ENCODE measurements at regions not wholly inside any gene's neighbourhood (a gene's known extent, or its start where the extent isn't known, plus 50 kb on each side); places are given as distances from the start of the nearest gene placed in this dataset.
A peak's percentile ranks its signal among the peaks of the same experiment; 100 is the strongest.

DNA sequence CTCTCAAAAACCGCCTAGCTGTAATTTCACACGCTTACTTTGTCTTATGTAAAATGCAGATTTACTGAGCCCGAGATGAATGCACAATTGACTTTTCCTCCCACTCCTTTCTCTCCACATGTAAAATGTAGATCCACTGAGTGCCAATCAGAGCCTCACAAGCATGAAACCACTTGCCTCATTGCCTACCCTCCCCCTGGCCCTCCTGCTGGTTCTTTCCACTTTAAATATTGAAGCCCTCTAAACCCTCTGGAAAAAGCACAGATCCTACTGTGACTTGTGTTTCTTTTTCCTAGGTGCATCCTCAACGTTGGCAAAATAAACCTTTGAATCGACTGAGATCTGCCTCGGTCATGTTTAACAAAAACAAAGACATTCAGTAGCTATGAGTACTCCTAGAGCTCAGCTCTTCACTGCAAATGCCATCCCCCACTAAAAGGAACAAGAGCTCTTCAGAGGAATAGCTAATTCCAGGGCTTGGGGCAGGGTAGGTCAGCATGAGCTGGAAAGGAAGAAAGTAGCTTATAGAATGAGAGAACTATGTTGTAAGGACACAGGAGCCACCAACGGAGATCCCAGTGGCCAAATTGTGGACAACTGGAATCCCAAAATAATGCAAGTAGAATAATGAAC is 365.5 kb upstream of the RUNX1 start:
- no peak for DNase-seq

GRCh38 chr21:35414056-35414455 is 365.0 kb upstream of the RUNX1 start:
- DNase-seq: no peak

- DNase-seq: no peak
Observed at GRCh38 chr21:35412231-35412630, 363.1 kb upstream of the RUNX1 start.

DNA sequence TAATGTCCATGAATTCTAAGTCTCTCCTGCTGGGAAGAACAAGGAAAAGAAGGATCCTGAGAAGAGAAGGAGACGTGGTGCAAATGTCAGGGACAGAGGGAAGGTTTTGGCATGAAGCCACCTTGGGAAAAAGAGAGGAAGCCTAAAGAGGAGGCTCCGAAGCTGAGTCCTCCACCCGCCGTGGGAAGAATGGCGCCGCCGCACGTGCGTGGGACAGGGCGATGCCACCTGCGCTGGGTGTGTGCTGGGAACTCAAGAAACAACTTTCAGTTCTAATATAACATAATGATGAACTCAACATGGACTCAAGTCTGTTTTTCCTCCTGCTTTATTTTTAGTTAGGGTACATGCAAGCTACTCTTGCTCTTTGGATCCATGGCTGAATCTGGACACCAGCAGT is 362.3 kb upstream of the RUNX1 start:
- DNase-seq: no peak

GRCh38 chr21:35410656-35411055 is 361.6 kb upstream of the RUNX1 start:
- no peak for DNase-seq

DNA sequence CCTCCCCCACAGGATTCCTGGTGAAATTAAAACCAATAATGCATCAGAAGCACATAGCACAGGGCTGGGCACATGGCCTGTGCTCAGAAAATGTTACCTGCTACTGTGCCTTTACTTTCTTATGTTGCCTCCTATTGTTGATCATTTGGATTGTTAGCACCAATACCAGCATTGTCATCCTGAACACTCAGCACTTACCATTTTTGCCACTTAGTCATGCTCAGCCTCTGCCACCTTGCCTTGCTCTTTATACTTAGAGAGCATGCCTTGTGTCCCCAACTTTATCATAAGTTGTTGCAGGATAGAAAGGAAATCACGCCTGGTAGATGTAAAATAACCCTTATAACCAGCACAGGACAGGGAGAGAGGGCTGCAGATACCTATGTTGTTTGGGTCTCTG is 361.0 kb upstream of the RUNX1 start:
- no peak for DNase-seq

- no peak for DNase-seq
Observed at GRCh38 chr21:35408401-35408800, 359.3 kb upstream of the RUNX1 start.

- no peak for DNase-seq
Observed at GRCh38 chr21:35406635-35407034, 357.5 kb upstream of the RUNX1 start.

GRCh38 chr21:35405981-35406380 is 356.9 kb upstream of the RUNX1 start:
- no peak for DNase-seq

GRCh38 chr21:35404247-35404646 is 355.1 kb upstream of the RUNX1 start:
- no peak for DNase-seq

DNA sequence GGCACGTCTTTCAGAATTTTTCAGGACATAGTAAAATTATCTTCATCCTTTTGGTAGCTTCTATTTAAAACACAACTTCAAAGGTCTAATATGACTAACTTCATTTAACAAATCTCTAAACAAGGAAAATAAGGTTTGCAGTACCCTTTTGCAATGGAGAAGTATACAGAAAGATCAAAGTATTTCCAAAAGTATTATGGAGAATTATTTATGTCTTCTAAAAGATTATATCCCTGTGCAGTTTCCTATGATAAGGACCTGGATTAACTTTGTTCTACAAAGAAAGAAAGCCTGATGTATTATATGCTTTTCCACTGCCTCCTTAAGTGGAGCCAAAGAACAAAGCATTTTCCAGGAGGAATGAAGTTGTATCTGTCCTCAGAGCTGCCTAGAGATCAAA is 353.0 kb upstream of the RUNX1 start:
- DNase-seq: no peak

DNA sequence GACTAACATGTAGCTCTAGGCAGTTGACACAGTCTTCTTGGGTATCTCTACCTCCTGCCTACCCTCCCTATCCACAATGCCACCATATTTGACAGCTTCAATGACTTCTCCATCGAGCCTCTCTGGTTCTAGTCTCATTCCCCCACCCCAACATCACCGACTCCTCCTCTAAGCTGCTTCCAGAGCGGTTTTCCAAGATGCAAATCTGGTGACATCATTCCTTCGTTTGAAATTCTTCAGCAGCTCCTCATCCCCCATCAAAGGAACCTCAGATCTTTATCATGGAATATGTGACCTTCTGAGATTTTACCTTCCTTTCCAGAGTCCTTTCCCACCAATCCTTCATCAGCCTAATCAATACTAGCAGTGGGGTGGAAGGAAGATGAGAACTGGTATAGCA is 352.4 kb upstream of the RUNX1 start:
- DNase-seq: no peak

GRCh38 chr21:35400233-35400939 is 351.3 kb upstream of the RUNX1 start:
- peak; percentile 42 to 46 for DNase-seq

DNA sequence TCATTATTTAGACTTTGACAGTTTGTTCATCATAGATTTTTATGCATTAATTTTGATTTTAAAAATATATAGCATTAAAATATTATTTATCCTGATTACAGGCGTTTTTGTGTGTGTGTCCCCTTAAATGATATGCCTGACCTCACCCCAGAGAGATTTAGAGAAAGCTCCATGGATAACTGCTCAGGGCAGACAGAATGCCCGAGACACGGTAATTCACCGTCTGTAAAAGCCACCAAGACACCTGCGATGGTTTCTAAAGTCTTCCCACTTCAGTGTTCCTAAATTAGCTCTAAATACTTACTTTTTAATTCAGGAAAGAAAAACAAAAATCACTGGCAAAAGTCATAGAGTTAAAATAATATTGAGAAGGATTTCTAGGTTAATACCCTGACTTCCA is 350.6 kb upstream of the RUNX1 start:
- DNase-seq: no peak

GRCh38 chr21:35399002-35399530 is 350.0 kb upstream of the RUNX1 start:
- DNase-seq: peak; percentile 29 to 41

GRCh38 chr21:35398346-35398982 is 349.4 kb upstream of the RUNX1 start:
- peak in 1 of 2 donors; percentile 29 for DNase-seq

DNA sequence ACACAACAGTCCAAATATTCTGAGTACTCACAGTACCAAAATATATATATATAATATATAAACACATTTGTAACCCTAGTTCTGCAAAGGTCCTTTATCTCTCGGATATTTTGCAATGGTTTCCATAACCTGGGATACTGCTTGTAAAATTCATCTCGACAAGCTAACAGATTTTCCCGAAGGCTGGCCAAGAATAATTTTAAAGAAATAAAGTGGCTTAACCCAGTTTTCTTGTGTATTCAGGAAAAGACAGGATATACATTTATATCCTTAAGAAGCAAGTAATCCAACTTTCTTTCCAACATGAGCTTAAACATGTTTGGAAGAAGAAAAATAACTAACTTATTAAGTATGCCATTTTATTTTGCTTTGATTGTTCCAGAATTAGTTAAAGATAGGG is 348.7 kb upstream of the RUNX1 start:
- no peak for DNase-seq

- no peak for DNase-seq
Observed at GRCh38 chr21:35396655-35397054, 347.6 kb upstream of the RUNX1 start.

DNA sequence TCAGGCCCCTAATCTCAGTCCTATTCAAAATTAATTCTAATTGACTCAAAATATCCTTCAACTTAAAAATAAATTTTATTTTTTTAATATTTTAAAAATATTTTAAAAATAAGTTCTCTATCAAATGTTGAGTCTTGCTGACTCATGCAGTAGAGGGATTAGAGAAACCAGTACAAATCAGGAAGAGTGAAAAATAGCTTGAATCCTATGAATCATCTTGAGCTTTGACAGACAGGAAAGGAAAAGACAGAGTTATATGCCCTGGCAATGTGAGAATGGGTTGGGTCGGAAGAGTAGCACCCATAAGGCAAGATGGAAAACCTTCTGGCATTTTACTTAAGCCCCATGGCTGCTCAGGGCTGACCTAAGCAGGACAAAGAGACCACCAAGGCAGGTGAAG is 346.6 kb upstream of the RUNX1 start:
- DNase-seq: peak; percentile 58 to 59

DNA sequence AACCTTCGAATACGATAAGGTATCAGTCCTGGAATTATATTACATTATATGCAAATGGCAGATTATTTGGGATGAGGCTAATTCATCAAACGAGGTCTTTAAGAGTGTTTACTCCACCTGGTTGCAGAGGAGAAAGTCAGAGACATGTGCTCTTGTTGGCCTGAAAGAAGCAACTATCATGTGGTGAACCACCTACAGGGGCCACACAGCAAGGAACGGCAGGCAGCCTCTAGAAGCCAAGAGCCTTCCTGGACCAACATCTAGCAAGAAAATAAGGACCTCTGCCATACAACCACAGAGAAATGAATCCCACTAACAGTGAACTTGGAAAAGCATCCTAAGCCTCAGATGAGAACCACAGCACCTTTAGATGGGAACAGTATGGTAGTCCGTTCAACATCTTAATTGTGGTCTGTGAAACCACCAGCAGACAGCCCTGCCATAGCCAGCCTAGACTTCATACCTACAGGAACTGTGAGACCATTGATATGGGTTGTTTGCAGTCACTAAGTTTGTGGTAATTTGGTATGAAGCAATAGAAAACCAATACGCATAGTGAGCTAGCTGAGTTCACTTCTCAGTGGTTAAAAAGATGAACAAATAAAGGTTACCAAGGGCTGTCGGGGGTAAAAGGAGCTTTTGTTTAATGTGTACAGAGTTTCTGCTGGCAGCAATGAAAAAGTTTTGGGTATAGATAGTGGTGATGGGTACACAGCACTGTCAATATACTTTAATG is 345.7 kb upstream of the RUNX1 start:
- no peak for DNase-seq

DNA sequence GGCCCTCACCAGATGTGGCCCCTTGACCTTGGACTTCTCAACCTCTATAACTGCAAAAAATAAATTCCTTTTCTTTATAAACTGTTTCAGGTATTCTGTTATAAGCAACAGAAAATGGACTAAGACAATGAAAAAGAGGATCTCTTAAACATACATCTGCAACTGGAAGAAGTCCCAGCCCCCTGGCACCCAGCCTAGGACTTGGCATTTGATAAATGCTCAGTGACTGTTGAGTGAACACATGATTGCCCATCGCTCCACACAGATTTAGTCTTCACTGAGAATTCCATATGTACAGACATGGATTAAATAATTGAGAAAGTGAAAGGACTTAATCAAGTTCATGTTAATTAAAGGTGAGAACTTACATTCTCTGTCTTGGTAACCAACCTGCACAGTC is 344.9 kb upstream of the RUNX1 start:
- no peak for DNase-seq

DNA sequence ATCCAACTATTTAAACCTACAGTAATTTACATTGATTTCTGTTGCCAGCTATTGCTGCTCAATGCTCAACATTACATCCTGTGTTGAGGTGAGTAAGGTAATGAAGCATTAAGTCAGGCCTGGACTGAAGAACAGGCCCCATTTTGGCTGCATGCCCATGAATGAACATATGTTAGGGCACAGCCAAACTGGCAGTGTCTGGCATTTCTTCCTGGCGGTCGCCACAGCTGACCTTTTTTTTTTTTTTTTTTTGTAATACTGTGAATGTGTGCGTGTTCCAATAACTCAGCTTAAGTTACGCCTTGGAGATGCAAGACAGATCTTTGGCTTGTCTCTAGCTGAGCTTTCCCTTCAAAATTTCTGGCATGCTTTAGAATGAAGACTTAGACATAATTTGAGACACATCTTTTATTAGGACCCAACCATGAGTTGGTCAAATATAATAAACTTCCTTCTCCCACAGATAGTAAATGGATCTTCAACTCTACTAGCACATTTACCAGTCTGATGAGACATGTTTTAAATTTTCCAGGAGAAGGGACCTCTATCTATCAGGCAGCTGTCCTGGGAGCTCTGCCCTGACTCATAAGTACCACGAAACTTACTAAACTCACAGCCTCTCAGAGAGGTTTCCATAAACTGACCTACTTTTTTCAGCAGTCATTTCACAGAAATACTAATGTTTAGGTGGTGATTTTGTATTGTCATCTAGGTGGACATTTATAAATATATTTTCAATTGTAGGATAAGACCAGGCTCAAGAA is 341.1 kb upstream of the RUNX1 start:
- DNase-seq: no peak

Measured in inflammatory macrophage treated with lipopolysaccharide for 1 hour (primary cell).